BJ (cell line): ENCODE measurements at regions not wholly inside any gene's neighbourhood (a gene's known extent, or its start where the extent isn't known, plus 50 kb on each side); places are given as distances from the start of the nearest gene placed in this dataset. TPM values are rescaled to one million over a fixed set of nuclear protein-coding genes. Genes with fewer than 3 reads are reported as not detected.

Source experiments
- small RNA-seq: library from RNA; depleted of rRNA; stranded (forward); fragments of <200 nt; gene quantifications from one replicate; pipeline ENCODE3, GENCODE V24; 2012; ENCODE audit warnings: low replicate concordance, low read depth; ENCODE audit not compliant: insufficient read length

Small RNA genes lying in the stretch of these regions (small RNA-seq; reads per million reads assigned to genes)
- not detected for gene AL603825.1
